GM12878 (cell line): ENCODE measurements at regions not wholly inside any gene's neighbourhood (a gene's known extent, or its start where the extent isn't known, plus 50 kb on each side); places are given as distances from the start of the nearest gene placed in this dataset.
A peak's percentile ranks its signal among the peaks of the same experiment; 100 is the strongest.

Source experiments
- ATAC-seq: fragments of 200-7000 bp; cut with Tn5 transposase; 3 replicates; pipeline ENCODE4 v1.9.1; 2020; ENCODE audit warnings: mild to moderate bottlenecking, moderate library complexity
- BruUV-seq: library from RNA; stranded (reverse); fragments of 400-500 nt; replicated peaks from 2 replicates; lab custom pipeline; 2021; lab: Mats Ljungman, UMichigan
- CTCF ChIA-PET: fragments of 300-600 bp; sonication (Branson Sonifier 250); formaldehyde crosslinking; extraction: SDS; loops from one replicate; lab custom pipeline; 2021; ENCODE audit warnings: inconsistent platforms; lab: Yijun Ruan, JAX
- POLR2A ChIA-PET: fragments of 350-600 bp; formaldehyde crosslinking; extraction: SDS; loops from one replicate; lab custom pipeline; 2021; ENCODE audit warnings: inconsistent platforms; lab: Charles Lee
- RAD21 ChIA-PET: fragments of 300-600 bp; sonication (Branson Sonifier 250); formaldehyde crosslinking; loops from one replicate; lab custom pipeline; 2023; ENCODE audit warnings: antibody characterized with exemption; ENCODE audit not compliant: unreplicated experiment; lab: Charles Lee
- SMC1A ChIA-PET: fragments of 300-600 bp; sonication (Branson Sonifier 250); formaldehyde crosslinking; loops from one replicate; lab custom pipeline; 2023; ENCODE audit not compliant: unreplicated experiment, uncharacterized antibody; lab: Charles Lee
- DNase-seq: peaks from one replicate; pipeline ENCODE4 v3.0.0-alpha.2; 2011; ENCODE audit warnings: low read depth, low spot score
- FAIRE-seq: peaks from 3 replicates; lab custom pipeline; 2011; peaks lifted over from hg19 to GRCh38; lab: Jason Lieb, UNC
- H2AFZ ChIP-seq: 2 replicates; pipeline ENCODE4 v1.6.0; 2011; ENCODE audit warnings: low read depth, low read length, control low read depth; ENCODE audit not compliant: control insufficient read depth
- H3K27ac ChIP-seq: 2 replicates; pipeline ENCODE4 v1.5.1; 2011; ENCODE audit warnings: control low read depth; ENCODE audit not compliant: control insufficient read depth, insufficient read depth
- H3K27me3 ChIP-seq, 2 experiments: replicated peaks in 1 of 2; 2 replicates each; pipeline versions ENCODE4 v1.6.0 to v1.6.1; 2011; ENCODE audit warnings: low read length in 1 of 2; ENCODE audit not compliant: control insufficient read depth in 2 of 2, insufficient read depth in 2 of 2
- H3K36me3 ChIP-seq, 2 experiments: 2 replicates each; pipeline ENCODE4 v1.5.1; 2011; ENCODE audit warnings: low read length in 1 of 2; ENCODE audit not compliant: control insufficient read depth in 2 of 2, insufficient read depth in 2 of 2
- H3K4me1 ChIP-seq: 2 replicates; pipeline ENCODE4 v1.6.1; 2011; ENCODE audit warnings: mild to moderate bottlenecking, low read length, moderate library complexity, mixed read lengths; ENCODE audit not compliant: control insufficient read depth, insufficient read depth
- H3K4me2 ChIP-seq: 2 replicates; pipeline ENCODE4 v1.6.0; 2011; ENCODE audit warnings: control low read depth; ENCODE audit not compliant: control insufficient read depth, insufficient read depth
- H3K4me3 ChIP-seq: fragments of 200-600 bp; sonication (generic); 2 replicates; pipeline ENCODE4 v1.5.1; 2016
- H3K79me2 ChIP-seq: 2 replicates; pipeline ENCODE4 v1.6.0; 2011; ENCODE audit warnings: low read length; ENCODE audit not compliant: control insufficient read depth, insufficient read depth
- H3K9ac ChIP-seq: 2 replicates; pipeline ENCODE4 v1.8.0; 2011; ENCODE audit warnings: low read length, control low read depth, mixed read lengths; ENCODE audit not compliant: control insufficient read depth, insufficient read depth
- H3K9me3 ChIP-seq: replicated peaks from 3 replicates; pipeline ENCODE4 v1.5.1; 2011; ENCODE audit warnings: mild to moderate bottlenecking, low read length; ENCODE audit not compliant: control insufficient read depth, insufficient read depth
- H4K20me1 ChIP-seq: 2 replicates; pipeline ENCODE4 v1.6.0; 2011; ENCODE audit not compliant: control insufficient read depth, insufficient read depth
- EED ChIP-seq: sonication (generic); IDR thresholded peaks from 2 replicates; pipeline ENCODE4 v1.6.1; 2016; ENCODE audit warnings: antibody characterized with exemption, low read depth
- EZH2 ChIP-seq: IDR thresholded peaks from 2 replicates; pipeline ENCODE4 v1.6.1; 2012; ENCODE audit warnings: low read depth, mild to moderate bottlenecking, control low read depth, inconsistent platforms, low read length, borderline replicate concordance; ENCODE audit not compliant: control insufficient read depth
- NBN ChIP-seq: fragments of 450-650 bp; IDR thresholded peaks from 2 replicates; pipeline ENCODE4 v1.6.1; 2016
- PRDM15 ChIP-seq: fragments of 450-650 bp; formaldehyde crosslinking; IDR thresholded peaks from 2 replicates; pipeline ENCODE4 v1.4.0; 2020; ENCODE audit warnings: mild to moderate bottlenecking, moderate library complexity
- ZNF207 ChIP-seq: fragments of 450-650 bp; IDR thresholded peaks from 2 replicates; pipeline ENCODE4 v1.6.1; 2014; ENCODE audit warnings: antibody characterized with exemption, mild to moderate bottlenecking, borderline replicate concordance
- WGBS: methylation state at CpG from one replicate; pipeline ENCODE4 v1.1.6; 2016; ENCODE audit warnings: low lambda C conversion rate; ENCODE audit not compliant: insufficient replicate concordance, insufficient coverage; ENCODE audit errors: missing lambda C conversion rate; 5-methylcytosine and 5-hydroxymethylcytosine counted together
- in situ Hi-C: fragments of 300-500 bp; cut with MboI; formaldehyde crosslinking; loops from 9 replicates; pipeline ENCODE4 v1.14.3; 2018; ENCODE audit warnings: mixed read lengths
- intact Hi-C: fragments of 100-400 bp; cut with micrococcal nuclease; formaldehyde crosslinking; loops from one replicate; pipeline ENCODE4 v1.14.2; 2022; ENCODE audit not compliant: unreplicated experiment
- TF ChIP-seq, protein P1 (sequence below): IDR thresholded peaks from 2 replicates; pipeline ENCODE4 v1.6.1; 2012; ENCODE audit warnings: mild to moderate bottlenecking, low read depth, low read length
- TF ChIP-seq, protein P2 (sequence below): fragments of 450-650 bp; IDR thresholded peaks from 2 replicates; pipeline ENCODE4 v1.6.1; 2018; ENCODE audit warnings: mild to moderate bottlenecking, low read depth, moderate library complexity; ENCODE audit not compliant: partially characterized antibody
- TF ChIP-seq, protein P3 (sequence below): IDR thresholded peaks from 2 replicates; pipeline ENCODE4 v1.6.1; 2012; ENCODE audit warnings: low read depth, low read length, improper control_type of control experiment

DNA sequence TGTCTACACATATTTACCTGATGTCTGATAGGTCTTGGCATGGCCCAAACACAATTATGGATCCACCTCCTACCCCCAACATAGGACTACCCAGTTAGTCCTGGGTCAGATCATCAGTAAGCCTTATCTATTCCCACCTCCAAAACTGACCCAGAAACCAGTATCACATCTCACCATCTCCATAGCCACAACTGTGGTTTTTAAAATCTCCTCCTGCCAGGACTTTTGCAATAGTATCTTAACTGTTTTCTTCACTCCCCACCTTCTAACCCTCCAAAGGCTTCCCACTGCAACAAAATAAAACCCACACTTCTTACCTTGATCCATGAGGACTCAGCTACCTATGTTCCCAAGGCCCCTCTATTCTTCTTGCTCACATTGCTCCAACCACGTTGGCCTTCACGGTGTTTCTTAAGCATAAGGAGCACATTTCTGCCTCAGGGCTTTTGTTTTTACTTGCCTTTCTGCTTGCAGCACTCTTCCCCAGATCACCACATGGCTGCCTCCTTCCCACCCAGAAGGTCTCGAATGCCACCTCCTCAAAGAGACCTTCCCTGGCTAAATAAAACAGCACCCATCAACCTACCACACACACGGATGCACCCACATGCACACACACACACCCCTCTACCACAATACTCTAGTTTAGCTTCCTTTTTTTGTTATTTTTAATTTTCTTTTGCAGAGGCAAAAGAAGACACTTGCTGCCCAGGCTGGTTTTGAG is 125.9 kb upstream of the SLC1A4 start:
- Histone ChIP-seq H3K27me3 (no peaks in the 10 kb centered on the region), H2AFZ (no peak overlapping the region; the same call in none of the 2 replicates), H3K9me3 (peaks cover 4% of the 10 kb centered on the region; the same call in 2 of the 3 replicates), H3K36me3 (no peaks in the 10 kb centered on the region), H4K20me1 (no peaks in the 10 kb centered on the region), H3K27ac (peak overlapping the region; percentile 76), H3K4me2 (peak overlapping the region; percentile 98), H3K4me3 (peak overlapping the region; percentile 21; the same call in 1 of the 2 replicates), H3K79me2 (peaks cover 2% of the 10 kb centered on the region; the same call in 1 of the 2 replicates), H3K4me1 (peaks cover 59% of the 10 kb centered on the region), H3K9ac (no peak overlapping the region)
- intact Hi-C loops (loop anchor here (5.0 kb wide), 1 partner anchor 256 kb away; no protein-coding TSS in a partner anchor), in situ Hi-C loops (loop anchor here (5.0 to 10.0 kb wide), 4 partner anchors 221 to 531 kb away; partner anchors contain the start of gene AFTPH)
- ATAC-seq (no peak), FAIRE-seq (peak; percentile 64), DNase-seq (no peak)
- 10% methylated on average over 4 of the region's 4 CpGs for WGBS
- POLR2A ChIA-PET, result interaction anchor here (0.7 to 3.7 kb wide), 10 partner anchors 31 to 337 kb away, joined by 3 to 19 read pairs (median 3); partner anchors contain the start of gene SERTAD2
- SMC1A ChIA-PET, result interaction anchor here (0.7 to 7.6 kb wide), 27 partner anchors 10 to 532 kb away, joined by 3 to 52 read pairs (median 6); partner anchors contain the start of genes AFTPH and SERTAD2
- RAD21 ChIA-PET, result interaction anchor here (0.6 to 7.7 kb wide), 22 partner anchors 13 to 535 kb away, joined by 3 to 88 read pairs (median 5); partner anchors contain the start of genes AFTPH and SERTAD2
- BruUV-seq, result no TSS peak
- CTCF ChIA-PET, result interaction anchor here (1.3 to 3.6 kb wide), 12 partner anchors 9 to 533 kb away, joined by 3 to 30 read pairs (median 7); partner anchors contain the start of gene AFTPH
- TF ChIP-seq PRDM15 (CRISPR knock-in tag) (no peak), EZH2 (no peak), NBN (no peak), ZNF207 (no peak), EED (0 out of 2 replicates have a peak, but pooled peaks have one; percentile 17)
- TF ChIP-seq, protein P1, sequence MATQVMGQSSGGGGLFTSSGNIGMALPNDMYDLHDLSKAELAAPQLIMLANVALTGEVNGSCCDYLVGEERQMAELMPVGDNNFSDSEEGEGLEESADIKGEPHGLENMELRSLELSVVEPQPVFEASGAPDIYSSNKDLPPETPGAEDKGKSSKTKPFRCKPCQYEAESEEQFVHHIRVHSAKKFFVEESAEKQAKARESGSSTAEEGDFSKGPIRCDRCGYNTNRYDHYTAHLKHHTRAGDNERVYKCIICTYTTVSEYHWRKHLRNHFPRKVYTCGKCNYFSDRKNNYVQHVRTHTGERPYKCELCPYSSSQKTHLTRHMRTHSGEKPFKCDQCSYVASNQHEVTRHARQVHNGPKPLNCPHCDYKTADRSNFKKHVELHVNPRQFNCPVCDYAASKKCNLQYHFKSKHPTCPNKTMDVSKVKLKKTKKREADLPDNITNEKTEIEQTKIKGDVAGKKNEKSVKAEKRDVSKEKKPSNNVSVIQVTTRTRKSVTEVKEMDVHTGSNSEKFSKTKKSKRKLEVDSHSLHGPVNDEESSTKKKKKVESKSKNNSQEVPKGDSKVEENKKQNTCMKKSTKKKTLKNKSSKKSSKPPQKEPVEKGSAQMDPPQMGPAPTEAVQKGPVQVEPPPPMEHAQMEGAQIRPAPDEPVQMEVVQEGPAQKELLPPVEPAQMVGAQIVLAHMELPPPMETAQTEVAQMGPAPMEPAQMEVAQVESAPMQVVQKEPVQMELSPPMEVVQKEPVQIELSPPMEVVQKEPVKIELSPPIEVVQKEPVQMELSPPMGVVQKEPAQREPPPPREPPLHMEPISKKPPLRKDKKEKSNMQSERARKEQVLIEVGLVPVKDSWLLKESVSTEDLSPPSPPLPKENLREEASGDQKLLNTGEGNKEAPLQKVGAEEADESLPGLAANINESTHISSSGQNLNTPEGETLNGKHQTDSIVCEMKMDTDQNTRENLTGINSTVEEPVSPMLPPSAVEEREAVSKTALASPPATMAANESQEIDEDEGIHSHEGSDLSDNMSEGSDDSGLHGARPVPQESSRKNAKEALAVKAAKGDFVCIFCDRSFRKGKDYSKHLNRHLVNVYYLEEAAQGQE, result no peak
- TF ChIP-seq, protein P2, sequence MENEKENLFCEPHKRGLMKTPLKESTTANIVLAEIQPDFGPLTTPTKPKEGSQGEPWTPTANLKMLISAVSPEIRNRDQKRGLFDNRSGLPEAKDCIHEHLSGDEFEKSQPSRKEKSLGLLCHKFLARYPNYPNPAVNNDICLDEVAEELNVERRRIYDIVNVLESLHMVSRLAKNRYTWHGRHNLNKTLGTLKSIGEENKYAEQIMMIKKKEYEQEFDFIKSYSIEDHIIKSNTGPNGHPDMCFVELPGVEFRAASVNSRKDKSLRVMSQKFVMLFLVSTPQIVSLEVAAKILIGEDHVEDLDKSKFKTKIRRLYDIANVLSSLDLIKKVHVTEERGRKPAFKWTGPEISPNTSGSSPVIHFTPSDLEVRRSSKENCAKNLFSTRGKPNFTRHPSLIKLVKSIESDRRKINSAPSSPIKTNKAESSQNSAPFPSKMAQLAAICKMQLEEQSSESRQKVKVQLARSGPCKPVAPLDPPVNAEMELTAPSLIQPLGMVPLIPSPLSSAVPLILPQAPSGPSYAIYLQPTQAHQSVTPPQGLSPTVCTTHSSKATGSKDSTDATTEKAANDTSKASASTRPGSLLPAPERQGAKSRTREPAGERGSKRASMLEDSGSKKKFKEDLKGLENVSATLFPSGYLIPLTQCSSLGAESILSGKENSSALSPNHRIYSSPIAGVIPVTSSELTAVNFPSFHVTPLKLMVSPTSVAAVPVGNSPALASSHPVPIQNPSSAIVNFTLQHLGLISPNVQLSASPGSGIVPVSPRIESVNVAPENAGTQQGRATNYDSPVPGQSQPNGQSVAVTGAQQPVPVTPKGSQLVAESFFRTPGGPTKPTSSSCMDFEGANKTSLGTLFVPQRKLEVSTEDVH, result no peak
- TF ChIP-seq, protein P3, sequence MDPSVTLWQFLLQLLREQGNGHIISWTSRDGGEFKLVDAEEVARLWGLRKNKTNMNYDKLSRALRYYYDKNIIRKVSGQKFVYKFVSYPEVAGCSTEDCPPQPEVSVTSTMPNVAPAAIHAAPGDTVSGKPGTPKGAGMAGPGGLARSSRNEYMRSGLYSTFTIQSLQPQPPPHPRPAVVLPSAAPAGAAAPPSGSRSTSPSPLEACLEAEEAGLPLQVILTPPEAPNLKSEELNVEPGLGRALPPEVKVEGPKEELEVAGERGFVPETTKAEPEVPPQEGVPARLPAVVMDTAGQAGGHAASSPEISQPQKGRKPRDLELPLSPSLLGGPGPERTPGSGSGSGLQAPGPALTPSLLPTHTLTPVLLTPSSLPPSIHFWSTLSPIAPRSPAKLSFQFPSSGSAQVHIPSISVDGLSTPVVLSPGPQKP, result no peak
